ENCODE measurements at regions not wholly inside any gene's neighbourhood (a gene's known extent, or its start where the extent isn't known, plus 50 kb on each side); places are given as distances from the start of the nearest gene placed in this dataset.
"Not testable (repeated sequence)": the region's sequence is repeated elsewhere in the genome, so short reads cannot be mapped to it uniquely, and the experiment has no call there.

GRCh38 chr1:4171480-4172450 is 271.7 kb upstream of the C1orf174 start:
- DNase-seq = peak in 10 of 42 donors; percentile 7 to 48 (median 26)
- intact Hi-C loops (cut with DNase I) = no loop called here

- intact Hi-C loops (cut with DNase I) = no loop called here
- peak in 38 of 42 donors; percentile 19 to 84 (median 52) for DNase-seq
Observed at GRCh38 chr1:4172644-4173599, 272.9 kb upstream of the C1orf174 start.

GRCh38 chr1:4173731-4174130 is 273.7 kb upstream of the C1orf174 start:
- intact Hi-C loops (cut with DNase I) = no loop called here
- peak in 4 of 42 donors; percentile 5 to 37 (median 14) for DNase-seq

- peak in 3 of 42 donors; percentile 2 to 40 (median 12) for DNase-seq
- intact Hi-C loops (cut with DNase I) = no loop called here
Observed at GRCh38 chr1:4174291-4175200, 274.5 kb upstream of the C1orf174 start.

GRCh38 chr1:4175566-4176405 is 275.7 kb upstream of the C1orf174 start:
- intact Hi-C loops (cut with DNase I) = no loop called here
- peak in 2 of 42 donors; percentile 15 to 30 for DNase-seq

GRCh38 chr1:4176841-4177240 is 276.8 kb upstream of the C1orf174 start:
- DNase-seq = peak in 2 of 42 donors; percentile 7 to 30
- intact Hi-C loops (cut with DNase I) = no loop called here

GRCh38 chr1:4177425-4178150 is 277.5 kb upstream of the C1orf174 start:
- DNase-seq = peak in 1 of 42 donors; percentile 20
- intact Hi-C loops (cut with DNase I) = no loop called here

GRCh38 chr1:4178501-4179113 is 278.5 kb upstream of the C1orf174 start:
- intact Hi-C loops (cut with DNase I) = no loop called here
- DNase-seq = peak in 1 of 42 donors; percentile 5

- peak in 17 of 42 donors; percentile 17 to 76 (median 38) for DNase-seq
- intact Hi-C loops (cut with DNase I) = no loop called here
Observed at GRCh38 chr1:4179914-4180735, 280.1 kb upstream of the C1orf174 start.

- intact Hi-C loops (cut with DNase I); DNase-seq: not testable (repeated sequence)
Observed at GRCh38 chr1:4186486-4186885, 286.4 kb upstream of the C1orf174 start.

- intact Hi-C loops (cut with DNase I) = no loop called here
- DNase-seq = no peak
Observed at GRCh38 chr1:4203501-4203900, 303.4 kb upstream of the C1orf174 start.

GRCh38 chr1:4207183-4207582 is 307.1 kb upstream of the C1orf174 start:
- intact Hi-C loops (cut with DNase I) = no loop called here
- no peak for DNase-seq

- intact Hi-C loops (cut with DNase I) = no loop called here
- DNase-seq = no peak
Observed at GRCh38 chr1:4207842-4208692, 308.0 kb upstream of the C1orf174 start.

- intact Hi-C loops (cut with DNase I) = no loop called here
- no peak for DNase-seq
Observed at GRCh38 chr1:4210043-4210442, 310.0 kb upstream of the C1orf174 start.

GRCh38 chr1:4212796-4213195 is 312.7 kb upstream of the C1orf174 start:
- intact Hi-C loops (cut with DNase I) = no loop called here
- no peak for DNase-seq

Data from head of caudate nucleus (tissue), 42 donors.